H1 (cell line): ENCODE measurements at regions not wholly inside any gene's neighbourhood (a gene's known extent, or its start where the extent isn't known, plus 50 kb on each side); places are given as distances from the start of the nearest gene placed in this dataset.

ENCODE experiments used
- CTCF ChIA-PET: fragments of 300-600 bp; sonication (Branson Sonifier 250); formaldehyde crosslinking; loops from one replicate; lab custom pipeline; 2021; ENCODE audit not compliant: partially characterized antibody; lab: Charles Lee
- POLR2A ChIA-PET: fragments of 300-600 bp; sonication (Branson Sonifier 250); formaldehyde crosslinking; loops from one replicate; lab custom pipeline; 2021; ENCODE audit warnings: inconsistent platforms; ENCODE audit not compliant: partially characterized antibody; lab: Charles Lee
- DNase-seq, 2 experiments: peaks; one replicate each; pipeline versions ENCODE4 v3.0.0 to v3.0.0-alpha.2; 2010 to 2022; ENCODE audit warnings: low spot score in 2 of 2, low read depth in 1 of 2, mixed read lengths in 1 of 2
- FAIRE-seq: peaks from 2 replicates; lab custom pipeline; 2011; peaks lifted over from hg19 to GRCh38; lab: Jason Lieb, UNC
- H2AFZ ChIP-seq: 2 replicates; pipeline ENCODE4 v1.8.1; 2012; ENCODE audit warnings: low read length, inconsistent platforms
- H2AK5ac ChIP-seq: 2 replicates; pipeline ENCODE4 v1.6.1; 2013; ENCODE audit warnings: low read depth, low read length
- H2BK120ac ChIP-seq: replicated peaks from 2 replicates; pipeline ENCODE3; 2013; ENCODE audit warnings: low read depth, low read length, inconsistent platforms
- H2BK12ac ChIP-seq: 2 replicates; pipeline ENCODE4 v1.6.1; 2013; ENCODE audit warnings: low read depth, low read length
- H2BK15ac ChIP-seq: 2 replicates; pipeline ENCODE4 v1.6.1; 2013; ENCODE audit warnings: low read length
- H2BK20ac ChIP-seq: 2 replicates; pipeline ENCODE4 v1.6.1; 2013; ENCODE audit warnings: low read length
- H2BK5ac ChIP-seq: 2 replicates; pipeline ENCODE4 v1.6.1; 2013; ENCODE audit warnings: low read depth, low read length
- H3K14ac ChIP-seq: 2 replicates; pipeline ENCODE4 v1.6.1; 2013; ENCODE audit warnings: inconsistent platforms; ENCODE audit not compliant: insufficient read length
- H3K18ac ChIP-seq: 2 replicates; pipeline ENCODE4 v1.6.1; 2013; ENCODE audit warnings: low read length; ENCODE audit errors: extremely low read depth
- H3K23ac ChIP-seq: 2 replicates; pipeline ENCODE4 v1.6.1; 2013; ENCODE audit warnings: inconsistent platforms; ENCODE audit not compliant: insufficient read length
- H3K23me2 ChIP-seq: 2 replicates; pipeline ENCODE4 v1.6.1; 2013; ENCODE audit warnings: low read depth, low read length
- H3K27ac ChIP-seq: 2 replicates; pipeline ENCODE4 v1.6.1; 2011; ENCODE audit warnings: low read depth, low read length, inconsistent platforms
- H3K27me3 ChIP-seq, 4 experiments: replicated peaks in 1 of 4; 1 replicate in 1 of 4; 2 replicates in 3 of 4; pipeline versions ENCODE4 v1.6.1 to v1.8.1; 2011 to 2013; ENCODE audit warnings: low read length in 3 of 4, mild to moderate bottlenecking in 3 of 4, inconsistent platforms in 2 of 4, mixed read lengths in 2 of 4, moderate library complexity in 1 of 4; ENCODE audit not compliant: control insufficient read depth in 3 of 4, insufficient read depth in 3 of 4; ENCODE audit errors: extremely low read depth in 1 of 4
- H3K36me3 ChIP-seq, 4 experiments: 2 replicates each; pipeline versions ENCODE4 v1.6.1 to v1.8.1; 2011 to 2013; ENCODE audit warnings: mild to moderate bottlenecking in 4 of 4, low read length in 3 of 4, moderate library complexity in 2 of 4, control low read depth in 1 of 4, inconsistent platforms in 1 of 4; ENCODE audit not compliant: insufficient read depth in 4 of 4, control insufficient read depth in 2 of 4
- H3K4ac ChIP-seq: replicated peaks from 2 replicates; pipeline ENCODE3; 2013; ENCODE audit warnings: low read length, low read depth, mixed read lengths, inconsistent platforms; ENCODE audit not compliant: insufficient read length
- H3K4me1 ChIP-seq, 4 experiments: replicated peaks in 1 of 4; 1 replicate in 1 of 4; 2 replicates in 3 of 4; pipeline versions ENCODE4 v1.6.1 to v1.8.1; 2011 to 2013; ENCODE audit warnings: low read length in 3 of 4, inconsistent platforms in 2 of 4, mixed read lengths in 1 of 4; ENCODE audit not compliant: insufficient read depth in 4 of 4, control insufficient read depth in 3 of 4
- H3K4me2 ChIP-seq, 2 experiments: 2 replicates each; pipeline versions ENCODE4 v1.6.1 to v1.8.1; 2011 to 2013; ENCODE audit warnings: low read depth in 2 of 2, low read length in 2 of 2, control low read depth in 1 of 2, inconsistent platforms in 1 of 2, mild to moderate bottlenecking in 1 of 2; ENCODE audit not compliant: insufficient read depth in 1 of 2
- H3K4me3 ChIP-seq, 4 experiments: fragments of 200-600, 300-600 bp in 1 of 4; sonication (generic), shearing (Covaris generic), sonication (Bioruptor Twin) in 1 of 4; 2 replicates each; pipeline versions ENCODE4 v1.5.1 to v1.8.1; 2011 to 2016; ENCODE audit warnings: low read length in 4 of 4, low read depth in 3 of 4, control low read depth in 2 of 4, inconsistent platforms in 2 of 4, mild to moderate bottlenecking in 2 of 4, mixed read lengths in 1 of 4, moderate library complexity in 1 of 4; ENCODE audit not compliant: insufficient read depth in 2 of 4; ENCODE audit errors: extremely low read depth in 1 of 4
- H3K56ac ChIP-seq: replicated peaks from 2 replicates; pipeline ENCODE3; 2013; ENCODE audit warnings: low read depth, mild to moderate bottlenecking, mixed read lengths, low read length, inconsistent platforms; ENCODE audit not compliant: insufficient read length
- H3K79me1 ChIP-seq: 2 replicates; pipeline ENCODE4 v1.6.1; 2013; ENCODE audit warnings: low read depth, low read length, control low read depth
- H3K79me2 ChIP-seq, 2 experiments: 2 replicates each; pipeline versions ENCODE4 v1.6.1 to v1.8.1; 2012 to 2013; ENCODE audit warnings: low read length in 2 of 2, mild to moderate bottlenecking in 2 of 2, inconsistent platforms in 1 of 2; ENCODE audit not compliant: insufficient read depth in 2 of 2, control insufficient read depth in 1 of 2
- H3K9ac ChIP-seq, 4 experiments: replicated peaks in 1 of 4; 1 replicate in 1 of 4; 2 replicates in 3 of 4; pipeline versions ENCODE4 v1.6.1 to v1.8.1; 2011 to 2013; ENCODE audit warnings: low read depth in 3 of 4, low read length in 3 of 4, control low read depth in 2 of 4, mild to moderate bottlenecking in 2 of 4, moderate library complexity in 2 of 4, inconsistent platforms in 1 of 4; ENCODE audit errors: extremely low read depth in 1 of 4
- H3K9me3 ChIP-seq, 2 experiments: 2 replicates each; pipeline versions ENCODE4 v1.6.1 to v1.8.1; 2012 to 2013; ENCODE audit warnings: mild to moderate bottlenecking in 2 of 2, moderate library complexity in 2 of 2, control low read depth in 1 of 2, inconsistent platforms in 1 of 2, low read depth in 1 of 2, low read length in 1 of 2, mixed read lengths in 1 of 2; ENCODE audit not compliant: insufficient read depth in 2 of 2
- H4K20me1 ChIP-seq, 2 experiments: replicated peaks in 1 of 2; 2 replicates each; pipeline versions ENCODE3 to v1.8.1; 2011 to 2013; ENCODE audit warnings: inconsistent platforms in 2 of 2, low read length in 2 of 2, mild to moderate bottlenecking in 1 of 2; ENCODE audit not compliant: insufficient read depth in 2 of 2, control insufficient read depth in 1 of 2
- H4K5ac ChIP-seq: 2 replicates; pipeline ENCODE4 v1.6.1; 2013; ENCODE audit warnings: low read length, low read depth, mixed read lengths, inconsistent platforms; ENCODE audit not compliant: insufficient read length
- H4K8ac ChIP-seq: 2 replicates; pipeline ENCODE4 v1.8.0; 2013; ENCODE audit warnings: mild to moderate bottlenecking, moderate library complexity, low read length, inconsistent platforms; ENCODE audit not compliant: insufficient read depth; ENCODE audit errors: extremely low read depth
- H4K91ac ChIP-seq: replicated peaks from 2 replicates; pipeline ENCODE3; 2013; ENCODE audit warnings: low read length, mixed read lengths, inconsistent platforms; ENCODE audit not compliant: insufficient read length
- BRCA1 ChIP-seq: IDR thresholded peaks from 2 replicates; pipeline ENCODE4 v1.6.1; 2012; ENCODE audit warnings: low read depth, low read length, improper control_type of control experiment
- CBX5 ChIP-seq: fragments of 300-800, 300-1000 bp; sonication (generic); IDR thresholded peaks from 2 replicates; pipeline ENCODE4 v1.7.1; 2016; ENCODE audit warnings: antibody characterized with exemption, low read length, low read depth
- CBX8 ChIP-seq: fragments of 300-800, 300-1000 bp; sonication (generic); IDR thresholded peaks from 2 replicates; pipeline ENCODE4 v1.7.1; 2016; ENCODE audit warnings: low read depth, low read length, borderline replicate concordance
- CEBPB ChIP-seq: IDR thresholded peaks from 2 replicates; pipeline ENCODE4 v1.6.1; 2012; ENCODE audit warnings: low read depth, low read length
- EP300 ChIP-seq, 2 experiments: IDR thresholded peaks; 1 replicate in 1 of 2; 2 replicates in 1 of 2; pipeline ENCODE4 v1.6.1; 2011 to 2012; ENCODE audit warnings: low read depth in 2 of 2, low read length in 2 of 2, mild to moderate bottlenecking in 2 of 2, borderline replicate concordance in 1 of 2, inconsistent platforms in 1 of 2, moderate library complexity in 1 of 2
- HDAC2 ChIP-seq, 2 experiments: fragments of 300-600 bp in 1 of 2; sonication (generic) in 1 of 2; IDR thresholded peaks; 2 replicates each; pipeline ENCODE4 v1.6.1; 2011 to 2012; ENCODE audit warnings: low read depth in 2 of 2, low read length in 2 of 2, mild to moderate bottlenecking in 2 of 2, moderate library complexity in 2 of 2, borderline replicate concordance in 1 of 2, inconsistent platforms in 1 of 2
- JUN ChIP-seq: IDR thresholded peaks from 2 replicates; pipeline ENCODE4 v1.6.1; 2011; ENCODE audit warnings: low read depth, mild to moderate bottlenecking, improper control_type of control experiment, low read length
- SAP30 ChIP-seq: fragments of 300-600 bp; sonication (generic); IDR thresholded peaks from 2 replicates; pipeline ENCODE4 v1.7.1; 2012; ENCODE audit warnings: low read length, moderate library complexity, mild to moderate bottlenecking, inconsistent platforms; ENCODE audit not compliant: insufficient read depth, insufficient replicate concordance
- SUZ12 ChIP-seq: fragments of 200-600 bp; sonication (generic); IDR thresholded peaks from 2 replicates; pipeline ENCODE4 v1.6.1; 2012; ENCODE audit warnings: mild to moderate bottlenecking, inconsistent platforms, low read length, moderate library complexity, mixed read lengths

- no peak for DNase-seq
- no peaks in the 10 kb centered on the region for H3K79me1 ChIP-seq
- H3K36me3 ChIP-seq, result no peaks in the 10 kb centered on the region
- no peaks in the 10 kb centered on the region for H3K27me3 ChIP-seq
- no peak overlapping the region for H2BK120ac ChIP-seq
- no peak overlapping the region for H2BK5ac ChIP-seq
- POLR2A ChIA-PET, result no interaction called here
- no peak overlapping the region for H4K8ac ChIP-seq
- H3K23me2 ChIP-seq, result no peaks in the 10 kb centered on the region
- H3K27ac ChIP-seq, result no peak overlapping the region
- H3K23ac ChIP-seq, result no peak overlapping the region
- no peak overlapping the region for H3K4me3 ChIP-seq
- CTCF ChIA-PET, result interaction anchor here (0.6 kb wide), 1 partner anchor 778 kb away, joined by 5 read pairs; no protein-coding TSS in a partner anchor
- H3K4ac ChIP-seq, result no peak overlapping the region
- no peak overlapping the region for H3K4me2 ChIP-seq
- TF ChIP-seq SAP30 (no peak), CEBPB (no peak), BRCA1 (no peak), CBX8 (no peak), JUN (no peak), HDAC2 (IDR thresholded peaks at IDR 0.05; ENCODE audit: borderline replicate concordance in 1 of 2, low read depth in 2 of 2, low read length in 2 of 2) (no peak), EP300 (IDR thresholded peaks at IDR 0.05; ENCODE audit: borderline replicate concordance in 1 of 2, low read depth in 2 of 2, low read length in 2 of 2) (no peak), SUZ12 (no peak), CBX5 (no peak)
- H3K79me2 ChIP-seq, result no peaks in the 10 kb centered on the region
- no peak overlapping the region for H2BK12ac ChIP-seq
- no peak overlapping the region for H3K56ac ChIP-seq
- no peak overlapping the region for H4K5ac ChIP-seq
- no peak overlapping the region for H2AFZ ChIP-seq
- no peak overlapping the region for H2AK5ac ChIP-seq
- no peak overlapping the region for H3K9ac ChIP-seq
- FAIRE-seq, result no peak
- no peak overlapping the region for H2BK20ac ChIP-seq
- H3K9me3 ChIP-seq, result no peaks in the 10 kb centered on the region
- no peak overlapping the region for H3K18ac ChIP-seq
- H2BK15ac ChIP-seq, result no peak overlapping the region
- H4K91ac ChIP-seq, result no peak overlapping the region
- H3K14ac ChIP-seq, result no peak overlapping the region
- no peaks in the 10 kb centered on the region for H4K20me1 ChIP-seq
- no peaks in the 10 kb centered on the region for H3K4me1 ChIP-seq
Observed at GRCh38 chr9:107703651-107704050, 214.1 kb upstream of the KLF4 start.
